B cell (primary cell): ENCODE measurements at regions not wholly inside any gene's neighbourhood (a gene's known extent, or its start where the extent isn't known, plus 50 kb on each side); places are given as distances from the start of the nearest gene placed in this dataset.

Experiments
- ATAC-seq: fragments of 200-7000 bp; cut with Tn5 transposase; one replicate; pipeline ENCODE4 v1.10.0; 2021; ENCODE audit warnings: low read depth, mild to moderate bottlenecking, moderate number of reproducible peaks, moderate library complexity
- CTCF ChIA-PET: fragments of 350-600 bp; sonication (Branson Sonifier 250); formaldehyde crosslinking; loops from one replicate; lab custom pipeline; 2021; ENCODE audit warnings: antibody characterized with exemption, inconsistent platforms; lab: Charles Lee
- POLR2A ChIA-PET: fragments of 350-600 bp; sonication (Branson Sonifier 250); formaldehyde crosslinking; loops from one replicate; lab custom pipeline; 2021; ENCODE audit warnings: antibody characterized with exemption; lab: Charles Lee
- DNase-seq: peaks from one replicate; pipeline ENCODE4 v3.0.0; 2013
- H2AFZ ChIP-seq: 2 replicates; pipeline ENCODE4 v1.6.1; 2012; ENCODE audit warnings: mild to moderate bottlenecking, low read depth, low read length; ENCODE audit not compliant: insufficient read depth, poor library complexity, severe bottlenecking
- H3K27ac ChIP-seq, 2 donors: 1 replicate in 1 of 2; 2 replicates in 1 of 2; pipeline ENCODE4 v1.5.1; 2012 to 2013; ENCODE audit warnings: low read length in 2 of 2, mild to moderate bottlenecking in 2 of 2, moderate library complexity in 1 of 2
- H3K27me3 ChIP-seq, 4 experiments: fragments of 200-600 bp in 1 of 4; sonication (generic) in 1 of 4; replicated peaks in 1 of 4; 1 replicate in 2 of 4; 2 replicates in 2 of 4; pipeline versions ENCODE4 v1.6.1 to v1.7.0; 2013 to 2016; ENCODE audit warnings: low read length in 3 of 4, mild to moderate bottlenecking in 2 of 4, mixed read lengths in 1 of 4, moderate library complexity in 1 of 4; ENCODE audit not compliant: insufficient read depth in 4 of 4, control insufficient read depth in 3 of 4; ENCODE audit errors: control extremely low read depth in 1 of 4
- H3K36me3 ChIP-seq, 2 experiments: replicated peaks in 1 of 2; 1 replicate in 1 of 2; 2 replicates in 1 of 2; pipeline versions ENCODE4 v1.6.1 to v1.7.1; 2013; ENCODE audit warnings: low read length in 1 of 2; ENCODE audit not compliant: insufficient read depth in 2 of 2, control insufficient read depth in 1 of 2; ENCODE audit errors: control extremely low read depth in 1 of 2, extremely low read depth in 1 of 2
- H3K4me1 ChIP-seq, 2 donors: fragments of 200-600 bp in 1 of 2; sonication (generic) in 1 of 2; 1 replicate in 1 of 2; 2 replicates in 1 of 2; pipeline versions ENCODE4 v1.5.1 to v1.6.1; 2013 to 2017; ENCODE audit warnings: low read length in 2 of 2; ENCODE audit not compliant: control insufficient read depth in 2 of 2, insufficient read depth in 2 of 2
- H3K4me2 ChIP-seq: replicated peaks from 2 replicates; pipeline ENCODE3; 2012; ENCODE audit warnings: mild to moderate bottlenecking, low read depth, low read length; ENCODE audit not compliant: poor library complexity, severe bottlenecking
- H3K4me3 ChIP-seq, 5 experiments: fragments of 200-600 bp in 1 of 5; sonication (generic) in 1 of 5; 1 replicate in 3 of 5; 2 replicates in 2 of 5; pipeline versions ENCODE4 v1.5.1 to v1.7.0; 2011 to 2016; ENCODE audit warnings: low read length in 4 of 5, mild to moderate bottlenecking in 4 of 5, low read depth in 2 of 5, control low read depth in 1 of 5, moderate library complexity in 1 of 5; ENCODE audit not compliant: insufficient read depth in 1 of 5; ENCODE audit errors: control extremely low read depth in 1 of 5, extremely low read depth in 1 of 5
- H3K79me2 ChIP-seq: fragments of 200-600 bp; sonication (generic); one replicate; pipeline ENCODE4 v1.6.0; 2016; ENCODE audit warnings: low read length; ENCODE audit not compliant: control insufficient read depth, insufficient read depth
- H3K9ac ChIP-seq: fragments of 200-600 bp; sonication (generic); 2 replicates; pipeline ENCODE4 v1.6.1; 2017; ENCODE audit warnings: mild to moderate bottlenecking, low read length, moderate library complexity
- H3K9me3 ChIP-seq, 3 donors: one replicate each; pipeline versions ENCODE4 v1.6.1 to v1.7.1; 2013; ENCODE audit warnings: low read length in 2 of 3; ENCODE audit not compliant: control insufficient read depth in 2 of 3, insufficient read depth in 1 of 3; ENCODE audit errors: control extremely low read depth in 1 of 3
- H4K20me1 ChIP-seq: 2 replicates; pipeline ENCODE4 v1.6.0; 2012; ENCODE audit warnings: mild to moderate bottlenecking, low read length; ENCODE audit not compliant: insufficient read depth, control insufficient read depth, poor library complexity, severe bottlenecking
- H3K27ac Mint-ChIP-seq: one replicate; pipeline ENCODE4 v1.8.0; 2021; ENCODE audit warnings: mixed read lengths
- H3K27me3 Mint-ChIP-seq: one replicate; pipeline ENCODE4 v1.8.0; 2021; ENCODE audit warnings: mixed read lengths
- H3K4me1 Mint-ChIP-seq: one replicate; pipeline ENCODE4 v1.8.0; 2021; ENCODE audit warnings: mixed read lengths
- H3K4me3 Mint-ChIP-seq: one replicate; pipeline ENCODE4 v1.8.0; 2021; ENCODE audit warnings: mixed read lengths
- H3K9me3 Mint-ChIP-seq: one replicate; pipeline ENCODE4 v1.8.0; 2022; ENCODE audit warnings: mixed read lengths; ENCODE audit not compliant: insufficient read depth
- EZH2 ChIP-seq: IDR thresholded peaks from 2 replicates; pipeline ENCODE4 v1.6.1; 2012; ENCODE audit warnings: borderline replicate concordance, low read depth, mild to moderate bottlenecking, moderate library complexity, low read length; ENCODE audit not compliant: insufficient read depth, poor library complexity, severe bottlenecking
- WGBS: methylation state at CpG from one replicate; pipeline ENCODE4 v1.1.5; 2013; ENCODE audit warnings: missing lambda C conversion rate; ENCODE audit not compliant: insufficient coverage; 5-methylcytosine and 5-hydroxymethylcytosine counted together
- intact Hi-C: fragments of 100-400 bp; cut with micrococcal nuclease; formaldehyde crosslinking; loops from one replicate; pipeline ENCODE4 v1.10.0; 2022
- TF ChIP-seq, protein P1 (sequence below): fragments of 200-600 bp; IDR thresholded peaks from one replicate; pipeline ENCODE4 v1.8.0; 2022; ENCODE audit warnings: antibody characterized with exemption, mild to moderate bottlenecking

DNA sequence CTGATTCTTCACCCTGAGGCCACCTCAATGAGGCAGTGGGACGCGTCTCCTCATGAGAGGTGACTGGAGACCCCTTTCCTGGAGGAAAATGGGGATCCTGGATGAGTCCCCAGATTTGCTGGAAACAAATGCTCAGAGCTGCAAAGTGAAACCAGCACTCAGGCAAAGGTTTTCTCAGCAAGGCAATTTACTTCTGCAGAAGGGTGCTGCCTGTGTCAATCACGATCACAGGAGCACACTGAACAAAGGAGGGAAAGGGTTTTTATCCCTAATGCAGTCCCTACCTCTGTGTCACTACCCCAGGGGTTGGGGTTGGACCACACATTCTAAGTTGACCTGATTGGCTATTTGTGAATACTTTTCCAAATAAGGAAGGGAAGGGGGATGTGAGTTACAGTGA, 69.9 kb upstream of the CDK20 start:
- Mint-ChIP-seq H3K4me3 (no peak overlapping the region), H3K4me1 (no peaks in the 10 kb centered on the region), H3K27me3 (peaks cover 3% of the 10 kb centered on the region), H3K9me3 (peaks cover 3% of the 10 kb centered on the region), H3K27ac (no peak overlapping the region)
- WGBS, result 100% methylated on average over 2 of the region's 3 CpGs
- TF ChIP-seq EZH2, result no peak
- TF ChIP-seq, protein P1, sequence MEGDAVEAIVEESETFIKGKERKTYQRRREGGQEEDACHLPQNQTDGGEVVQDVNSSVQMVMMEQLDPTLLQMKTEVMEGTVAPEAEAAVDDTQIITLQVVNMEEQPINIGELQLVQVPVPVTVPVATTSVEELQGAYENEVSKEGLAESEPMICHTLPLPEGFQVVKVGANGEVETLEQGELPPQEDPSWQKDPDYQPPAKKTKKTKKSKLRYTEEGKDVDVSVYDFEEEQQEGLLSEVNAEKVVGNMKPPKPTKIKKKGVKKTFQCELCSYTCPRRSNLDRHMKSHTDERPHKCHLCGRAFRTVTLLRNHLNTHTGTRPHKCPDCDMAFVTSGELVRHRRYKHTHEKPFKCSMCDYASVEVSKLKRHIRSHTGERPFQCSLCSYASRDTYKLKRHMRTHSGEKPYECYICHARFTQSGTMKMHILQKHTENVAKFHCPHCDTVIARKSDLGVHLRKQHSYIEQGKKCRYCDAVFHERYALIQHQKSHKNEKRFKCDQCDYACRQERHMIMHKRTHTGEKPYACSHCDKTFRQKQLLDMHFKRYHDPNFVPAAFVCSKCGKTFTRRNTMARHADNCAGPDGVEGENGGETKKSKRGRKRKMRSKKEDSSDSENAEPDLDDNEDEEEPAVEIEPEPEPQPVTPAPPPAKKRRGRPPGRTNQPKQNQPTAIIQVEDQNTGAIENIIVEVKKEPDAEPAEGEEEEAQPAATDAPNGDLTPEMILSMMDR, result no peak
- no peaks in the 10 kb centered on the region for H3K36me3 ChIP-seq
- no peak overlapping the region for H3K9ac ChIP-seq
- H3K27ac ChIP-seq, result no peak overlapping the region
- POLR2A ChIA-PET, result no interaction called here
- peaks cover 0 to 3% (median 0%) of the 10 kb centered on the region in 4 experiments for H3K27me3 ChIP-seq
- intact Hi-C loops, result no loop called here
- no peak overlapping the region for H3K4me2 ChIP-seq
- H2AFZ ChIP-seq, result no peak overlapping the region
- H3K4me3 ChIP-seq, result no peak overlapping the region
- H3K4me1 ChIP-seq, result no peaks in the 10 kb centered on the region
- CTCF ChIA-PET, result no interaction called here
- no peak for ATAC-seq
- no peak for DNase-seq
- no peaks in the 10 kb centered on the region for H3K79me2 ChIP-seq
- no peaks in the 10 kb centered on the region for H4K20me1 ChIP-seq
- H3K9me3 ChIP-seq, result peaks cover 1 to 26% (median 10%) of the 10 kb centered on the region in 3 donors

DNA sequence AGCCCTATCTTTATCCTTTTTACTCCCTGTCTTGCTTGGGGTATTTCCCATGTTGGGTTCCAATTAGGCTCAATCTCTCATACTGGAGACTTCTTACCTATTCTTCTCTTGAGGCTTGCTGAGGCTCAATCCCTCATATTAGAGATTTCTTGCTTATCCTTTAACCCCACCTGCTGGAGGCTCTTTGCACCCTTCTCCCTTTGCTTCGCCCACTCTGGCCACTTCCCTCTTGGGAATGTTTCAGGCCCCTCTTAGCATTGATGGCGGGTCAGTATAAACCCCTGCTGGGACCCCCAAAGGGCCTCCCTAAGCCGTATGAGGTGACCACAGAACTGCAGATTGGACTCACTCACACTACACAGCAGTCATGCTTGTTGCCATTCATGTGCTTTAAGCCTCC, 69.3 kb upstream of the CDK20 start:
- POLR2A ChIA-PET, result no interaction called here

More for the DNA sequence above, 69.3 kb upstream of the CDK20 start:
- no peak overlapping the region for H3K27ac ChIP-seq
- H3K36me3 ChIP-seq, result no peaks in the 10 kb centered on the region
- H3K79me2 ChIP-seq, result no peaks in the 10 kb centered on the region
- no peaks in the 10 kb centered on the region for H3K4me1 ChIP-seq
- WGBS, result 80% methylated on average over 3 of the region's 3 CpGs
- Mint-ChIP-seq H3K27me3 (peaks cover 3% of the 10 kb centered on the region), H3K27ac (no peak overlapping the region), H3K4me3 (no peak overlapping the region), H3K9me3 (peaks cover 3% of the 10 kb centered on the region), H3K4me1 (no peaks in the 10 kb centered on the region)
- DNase-seq (no peak), ATAC-seq (no peak)
- no peak for TF ChIP-seq EZH2
- TF ChIP-seq, protein P1, result no peak
- CTCF ChIA-PET, result no interaction called here
- no peak overlapping the region for H2AFZ ChIP-seq
- H3K9ac ChIP-seq, result no peak overlapping the region
- no peak overlapping the region for H3K4me2 ChIP-seq
- H4K20me1 ChIP-seq, result no peaks in the 10 kb centered on the region
- intact Hi-C loops, result no loop called here
- H3K4me3 ChIP-seq, result no peak overlapping the region
- H3K9me3 ChIP-seq, result peaks cover 1 to 29% (median 10%) of the 10 kb centered on the region in 3 donors
- H3K27me3 ChIP-seq, result peaks cover 0 to 3% (median 0%) of the 10 kb centered on the region in 4 experiments
